ENCODE measurements at regions not wholly inside any gene's neighbourhood (a gene's known extent, or its start where the extent isn't known, plus 50 kb on each side); places are given as distances from the start of the nearest gene placed in this dataset.

GRCh38 chr18:47605093-47605492, 325.4 kb downstream of the SMAD2 start:
- TF ChIP-seq CTCF (IDR thresholded peaks at IDR 0.05; ENCODE audit: insufficient read depth, low read depth, low read length) (no peak), EZH2 (IDR thresholded peaks at IDR 0.05; ENCODE audit: insufficient read depth, low read length) (no peak)

All from astrocyte (in vitro differentiated cells and primary cell).